ENCODE measurements at regions not wholly inside any gene's neighbourhood (a gene's known extent, or its start where the extent isn't known, plus 50 kb on each side); places are given as distances from the start of the nearest gene placed in this dataset.

- TF ChIP-seq CTCF (tag by site-specific recombination; IDR thresholded peaks at IDR 0.05) (no peak), PATZ1 (tag by site-specific recombination; IDR thresholded peaks at IDR 0.05) (no peak), ZNF274 (IDR thresholded peaks at IDR 0.05; ENCODE audit: low read length) (no peak), ZNF274 (tag by site-specific recombination; IDR thresholded peaks at IDR 0.05; ENCODE audit: borderline replicate concordance) (no peak), ZNF121 (tag by site-specific recombination; IDR thresholded peaks at IDR 0.05) (no peak)
Measured at GRCh38 chr21:15367061-15367626, 302.3 kb upstream of the NRIP1 start.

All from HEK293 (cell line).